ENCODE measurements at regions not wholly inside any gene's neighbourhood (a gene's known extent, or its start where the extent isn't known, plus 50 kb on each side); places are given as distances from the start of the nearest gene placed in this dataset.

- Histone ChIP-seq H3K4me3 (ENCODE audit: low read depth, low read length) (no peak overlapping the region), H3K27me3 (ENCODE audit: control insufficient read depth, insufficient read depth, low read length) (peaks cover 25% of the 10 kb centered on the region), H3K9me3 (ENCODE audit: control insufficient read depth, insufficient read depth, low read length) (no peaks in the 10 kb centered on the region), H3K27ac (ENCODE audit: low read depth, low read length) (no peak overlapping the region)
- ChIA-PET POLR2A (no interaction called here), CTCF (interaction anchor here (1.8 kb wide), 1 partner anchor 51 kb away, joined by 4 read pairs; the partner anchor contains the start of gene RASGRP1)
- no peak for DNase-seq (ENCODE audit: low read depth, low spot score)
- TF ChIP-seq CTCF (IDR thresholded peaks at IDR 0.05; ENCODE audit: low read depth, low read length) = no peak
Observed at GRCh38 chr15:38614621-38615020, 50.0 kb upstream of the RASGRP1 start.

DNA sequence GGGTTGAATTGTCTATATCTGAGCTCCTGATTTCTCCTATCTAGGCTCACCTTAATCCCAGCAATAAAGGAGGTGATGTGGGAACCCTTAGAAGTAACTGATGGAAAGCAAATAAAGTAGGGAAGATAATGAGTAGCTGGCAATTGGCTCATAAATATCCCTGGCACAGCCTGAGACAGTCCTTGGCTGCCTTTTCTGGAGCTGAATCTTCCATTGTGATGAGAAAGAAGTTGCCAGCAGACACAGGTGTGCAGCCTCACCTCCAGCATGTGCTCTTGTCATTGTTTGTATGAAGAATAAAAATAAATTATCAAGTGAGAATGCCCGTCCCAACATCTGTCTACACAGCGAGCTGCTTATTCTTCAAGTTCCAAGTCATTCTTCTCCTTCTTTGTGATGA lies 53.2 kb upstream of the RASGRP1 start:
- H3K4me3 ChIP-seq (ENCODE audit: low read depth, low read length) = no peak overlapping the region
- ChIA-PET CTCF (interaction anchor here (0.6 kb wide), 1 partner anchor 160 kb away, joined by 9 read pairs; no protein-coding TSS in a partner anchor), POLR2A (no interaction called here)
- DNase-seq (ENCODE audit: low read depth, low spot score) = no peak
- H3K27ac ChIP-seq (ENCODE audit: low read depth, low read length) = no peak overlapping the region
- H3K9me3 ChIP-seq (ENCODE audit: control insufficient read depth, insufficient read depth, low read length) = no peaks in the 10 kb centered on the region
- peaks cover 36% of the 10 kb centered on the region for H3K27me3 ChIP-seq (ENCODE audit: control insufficient read depth, insufficient read depth, low read length)
- TF ChIP-seq CTCF (IDR thresholded peaks at IDR 0.05; ENCODE audit: low read depth, low read length) = no peak

GRCh38 chr15:38618242-38618955 lies 53.8 kb upstream of the RASGRP1 start:
- Histone ChIP-seq H3K4me3 (ENCODE audit: low read depth, low read length) (no peak overlapping the region), H3K9me3 (ENCODE audit: control insufficient read depth, insufficient read depth, low read length) (no peaks in the 10 kb centered on the region), H3K27ac (ENCODE audit: low read depth, low read length) (no peak overlapping the region), H3K27me3 (ENCODE audit: control insufficient read depth, insufficient read depth, low read length) (peaks cover 39% of the 10 kb centered on the region)
- ChIA-PET POLR2A (no interaction called here), CTCF (interaction anchor here (0.6 kb wide), 1 partner anchor 160 kb away, joined by 9 read pairs; no protein-coding TSS in a partner anchor)
- no peak for TF ChIP-seq CTCF (IDR thresholded peaks at IDR 0.05; ENCODE audit: low read depth, low read length)
- DNase-seq (ENCODE audit: low read depth, low spot score) = no peak

GRCh38 chr15:38620098-38620497 lies 55.5 kb upstream of the RASGRP1 start:
- no peak overlapping the region for H3K27ac ChIP-seq (ENCODE audit: low read depth, low read length)
- CTCF ChIA-PET = interaction anchor here (0.8 kb wide), 1 partner anchor 56 kb away, joined by 3 read pairs; the partner anchor contains the start of gene RASGRP1
- no peak overlapping the region for H3K4me3 ChIP-seq (ENCODE audit: low read depth, low read length)
- H3K9me3 ChIP-seq (ENCODE audit: control insufficient read depth, insufficient read depth, low read length) = no peaks in the 10 kb centered on the region
- TF ChIP-seq CTCF (IDR thresholded peaks at IDR 0.05; ENCODE audit: low read depth, low read length) = no peak
- H3K27me3 ChIP-seq (ENCODE audit: control insufficient read depth, insufficient read depth, low read length) = peaks cover 38% of the 10 kb centered on the region
- no peak for DNase-seq (ENCODE audit: low read depth, low spot score)
- POLR2A ChIA-PET = no interaction called here

DNA sequence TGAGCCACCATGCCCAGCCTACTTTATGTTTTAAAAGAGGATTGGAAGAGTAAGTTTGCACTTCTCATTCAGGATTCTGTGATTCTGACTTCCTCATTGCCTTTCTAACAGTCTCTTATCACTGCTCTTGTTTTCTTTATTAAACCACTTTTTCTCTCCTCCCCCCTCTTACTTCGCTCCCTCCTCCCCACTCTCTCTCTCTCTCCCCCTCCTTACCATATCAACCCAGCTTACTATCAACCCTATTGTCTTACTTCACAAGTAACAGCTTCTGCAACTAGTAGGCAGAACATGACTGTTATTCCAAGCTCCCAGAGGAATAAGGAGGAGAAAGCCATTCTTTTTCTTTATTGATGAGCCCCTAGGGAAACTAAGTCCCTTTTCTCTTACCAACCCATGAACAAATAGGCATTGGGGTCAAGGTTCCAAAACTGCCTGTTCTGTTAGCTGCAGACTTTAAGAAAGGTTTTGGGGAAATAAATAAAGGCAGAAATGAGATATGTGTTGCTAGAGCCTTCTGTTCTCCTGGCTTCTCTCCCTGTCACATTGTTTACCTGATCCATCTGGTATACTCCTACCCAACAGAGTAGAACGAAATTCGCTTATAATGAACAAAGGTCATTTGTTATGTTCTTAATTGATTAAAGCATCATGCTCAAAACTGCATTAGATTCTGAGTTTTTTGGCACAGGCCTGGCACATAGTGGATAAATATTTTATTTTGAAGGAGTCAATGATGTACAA lies 56.4 kb upstream of the RASGRP1 start:
- no peak overlapping the region for H3K4me3 ChIP-seq (ENCODE audit: low read depth, low read length)
- H3K27me3 ChIP-seq (ENCODE audit: control insufficient read depth, insufficient read depth, low read length) = peaks cover 44% of the 10 kb centered on the region
- no peak overlapping the region for H3K27ac ChIP-seq (ENCODE audit: low read depth, low read length)
- H3K9me3 ChIP-seq (ENCODE audit: control insufficient read depth, insufficient read depth, low read length) = no peaks in the 10 kb centered on the region
- no peak for DNase-seq (ENCODE audit: low read depth, low spot score)
- TF ChIP-seq CTCF (IDR thresholded peaks at IDR 0.05; ENCODE audit: low read depth, low read length) = no peak
- POLR2A ChIA-PET = no interaction called here
- CTCF ChIA-PET = no interaction called here
